B cell (primary cell): ENCODE measurements at regions not wholly inside any gene's neighbourhood (a gene's known extent, or its start where the extent isn't known, plus 50 kb on each side); places are given as distances from the start of the nearest gene placed in this dataset.

ENCODE experiments used
- CTCF ChIP-seq: fragments of 200-600 bp; IDR thresholded peaks from one replicate; pipeline ENCODE4 v1.8.0; 2022; ENCODE audit warnings: antibody characterized with exemption, mild to moderate bottlenecking
- EZH2 ChIP-seq: IDR thresholded peaks from 2 replicates; pipeline ENCODE4 v1.6.1; 2012; ENCODE audit warnings: borderline replicate concordance, low read depth, mild to moderate bottlenecking, moderate library complexity, low read length; ENCODE audit not compliant: insufficient read depth, poor library complexity, severe bottlenecking

GRCh38 chr17:53106886-53107285, 715.8 kb upstream of the KIF2B start:
- TF ChIP-seq EZH2 (no peak), CTCF (no peak)
